HFF-Myc (cell line): ENCODE measurements at regions not wholly inside any gene's neighbourhood (a gene's known extent, or its start where the extent isn't known, plus 50 kb on each side); places are given as distances from the start of the nearest gene placed in this dataset.
"Not testable (repeated sequence)": the region's sequence is repeated elsewhere in the genome, so short reads cannot be mapped to it uniquely, and the experiment has no call there.

Source experiments
- DNase-seq: peaks from one replicate; pipeline ENCODE4 v3.0.0-alpha.2; 2011; ENCODE audit warnings: low read depth; ENCODE audit errors: extremely low read depth
- H3K4me3 ChIP-seq: replicated peaks from 2 replicates; pipeline ENCODE4 v1.5.1; 2011; ENCODE audit warnings: low read depth, mild to moderate bottlenecking, control low read depth, low read length
- CTCF ChIP-seq: IDR thresholded peaks from 2 replicates; pipeline ENCODE4 v1.5.1; 2012; ENCODE audit warnings: mild to moderate bottlenecking, low read depth, low read length, control low read depth; ENCODE audit errors: missing control alignments

- no peak for DNase-seq
- no peak for TF ChIP-seq CTCF
- no peak overlapping the region for H3K4me3 ChIP-seq
Measured at GRCh38 chr4:57314636-57315035, 204.5 kb upstream of the IGFBP7 start.

GRCh38 chr4:57312296-57312695, 202.1 kb upstream of the IGFBP7 start:
- no peak for DNase-seq
- no peak for TF ChIP-seq CTCF
- H3K4me3 ChIP-seq, result no peak overlapping the region

DNA sequence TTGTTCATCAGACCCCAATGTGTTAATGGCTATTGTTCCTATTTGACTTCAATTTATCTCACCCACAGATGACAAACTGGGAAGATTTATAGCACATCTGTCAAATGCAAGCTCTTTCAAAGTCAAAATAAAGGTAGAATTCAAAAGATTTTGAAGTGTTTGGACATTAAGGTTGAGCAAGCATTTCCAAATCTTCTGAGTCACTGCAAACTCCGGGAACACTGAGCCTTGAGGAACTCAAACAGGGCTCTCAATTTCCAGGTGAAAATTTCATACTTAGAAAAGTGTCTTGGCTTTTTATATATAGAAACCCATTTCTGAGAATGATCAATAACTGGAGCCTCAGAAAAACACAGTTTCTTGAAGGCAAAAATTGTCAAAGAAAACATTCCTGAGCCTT, 199.5 kb upstream of the IGFBP7 start:
- no peak for TF ChIP-seq CTCF
- no peak for DNase-seq
- H3K4me3 ChIP-seq, result no peak overlapping the region

GRCh38 chr4:57308301-57308700, 198.1 kb upstream of the IGFBP7 start:
- no peak for TF ChIP-seq CTCF
- no peak for DNase-seq
- no peak overlapping the region for H3K4me3 ChIP-seq

GRCh38 chr4:57305836-57306235, 195.7 kb upstream of the IGFBP7 start:
- TF ChIP-seq CTCF, result no peak
- no peak for DNase-seq
- no peak overlapping the region for H3K4me3 ChIP-seq

DNA sequence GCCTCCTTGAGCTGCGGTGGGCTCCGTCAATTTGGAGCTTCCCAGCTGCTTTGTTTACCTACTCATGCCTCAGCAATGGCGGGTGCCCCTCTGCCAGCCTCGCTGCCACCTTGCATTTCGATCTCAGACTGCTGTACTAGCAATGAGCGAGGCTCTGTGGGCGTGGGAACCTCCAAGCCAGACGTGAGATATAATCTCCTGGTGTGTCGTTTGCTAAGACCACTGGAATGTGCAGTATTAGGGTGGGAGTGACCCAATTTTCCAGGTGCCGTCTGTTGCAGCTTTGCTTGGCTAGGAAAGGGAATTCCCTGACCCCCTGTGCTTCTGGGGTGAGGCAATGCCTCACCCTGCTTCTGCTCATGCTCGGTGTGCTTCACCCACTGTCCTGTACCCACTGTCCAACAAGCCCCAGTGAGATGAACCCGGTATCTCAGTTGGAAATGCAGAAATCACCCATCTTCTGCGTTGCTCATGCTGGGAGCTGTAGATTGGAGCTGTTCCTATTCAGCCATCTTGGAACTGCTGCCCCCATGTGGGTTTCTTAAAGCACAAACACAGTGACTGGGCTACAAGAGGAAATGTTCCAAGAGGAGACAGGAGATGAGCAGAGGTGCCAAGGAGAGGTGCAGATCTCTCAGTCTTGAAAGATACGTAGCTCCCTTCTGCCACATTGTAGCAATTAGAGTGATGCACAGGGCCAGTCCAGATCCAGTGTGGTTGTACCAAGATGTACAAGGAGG, 193.0 kb upstream of the IGFBP7 start:
- no peak for DNase-seq
- no peak for TF ChIP-seq CTCF
- no peak overlapping the region for H3K4me3 ChIP-seq

- not testable (repeated sequence) for DNase-seq, H3K4me3 ChIP-seq
Measured at GRCh38 chr4:57300300-57300699, 190.1 kb upstream of the IGFBP7 start.
